ENCODE measurements at regions not wholly inside any gene's neighbourhood (a gene's known extent, or its start where the extent isn't known, plus 50 kb on each side); places are given as distances from the start of the nearest gene placed in this dataset.

- DNase-seq = no peak
Observed at GRCh38 chr1:5651473-5651872, 340.8 kb downstream of the NPHP4 start.

GRCh38 chr1:5651027-5651410 lies 341.2 kb downstream of the NPHP4 start:
- DNase-seq = no peak

GRCh38 chr1:5650283-5651026 lies 341.8 kb downstream of the NPHP4 start:
- no peak for DNase-seq

GRCh38 chr1:5649795-5650194 lies 342.4 kb downstream of the NPHP4 start:
- no peak for DNase-seq

GRCh38 chr1:5649166-5649551 lies 343.1 kb downstream of the NPHP4 start:
- no peak for DNase-seq

- DNase-seq = no peak
Observed at GRCh38 chr1:5648410-5649165, 343.6 kb downstream of the NPHP4 start.

- DNase-seq = no peak
Observed at GRCh38 chr1:5647234-5647633, 345.0 kb downstream of the NPHP4 start.

- DNase-seq = no peak
Observed at GRCh38 chr1:5646486-5647149, 345.6 kb downstream of the NPHP4 start.

GRCh38 chr1:5645929-5646328 lies 346.3 kb downstream of the NPHP4 start:
- DNase-seq = no peak

- DNase-seq = no peak
Observed at GRCh38 chr1:5645135-5645399, 347.2 kb downstream of the NPHP4 start.

GRCh38 chr1:5644281-5645134 lies 347.7 kb downstream of the NPHP4 start:
- DNase-seq = no peak

GRCh38 chr1:5643360-5644107 lies 348.7 kb downstream of the NPHP4 start:
- DNase-seq = no peak

GRCh38 chr1:5640845-5641244 lies 351.4 kb downstream of the NPHP4 start:
- DNase-seq = no peak

GRCh38 chr1:5639106-5639722 lies 353.0 kb downstream of the NPHP4 start:
- no peak for DNase-seq

GRCh38 chr1:5638582-5638981 lies 353.6 kb downstream of the NPHP4 start:
- no peak for DNase-seq

GRCh38 chr1:5637171-5637570 lies 355.1 kb downstream of the NPHP4 start:
- DNase-seq = peak; percentile 5

- no peak for DNase-seq
Observed at GRCh38 chr1:5634893-5635292, 357.3 kb downstream of the NPHP4 start.

GRCh38 chr1:5632814-5633213 lies 359.4 kb downstream of the NPHP4 start:
- no peak for DNase-seq

GRCh38 chr1:5632224-5632623 lies 360.0 kb downstream of the NPHP4 start:
- DNase-seq = no peak

GRCh38 chr1:5628416-5628815 lies 363.8 kb downstream of the NPHP4 start:
- no peak for DNase-seq

GRCh38 chr1:5623399-5623798 lies 368.8 kb downstream of the NPHP4 start:
- no peak for DNase-seq

GRCh38 chr1:5622412-5622811 lies 369.8 kb downstream of the NPHP4 start:
- DNase-seq = no peak
